ENCODE measurements at regions not wholly inside any gene's neighbourhood (a gene's known extent, or its start where the extent isn't known, plus 50 kb on each side); places are given as distances from the start of the nearest gene placed in this dataset.
"Not testable (repeated sequence)": the region's sequence is repeated elsewhere in the genome, so short reads cannot be mapped to it uniquely, and the experiment has no call there.

- TF ChIP-seq, protein P1, sequence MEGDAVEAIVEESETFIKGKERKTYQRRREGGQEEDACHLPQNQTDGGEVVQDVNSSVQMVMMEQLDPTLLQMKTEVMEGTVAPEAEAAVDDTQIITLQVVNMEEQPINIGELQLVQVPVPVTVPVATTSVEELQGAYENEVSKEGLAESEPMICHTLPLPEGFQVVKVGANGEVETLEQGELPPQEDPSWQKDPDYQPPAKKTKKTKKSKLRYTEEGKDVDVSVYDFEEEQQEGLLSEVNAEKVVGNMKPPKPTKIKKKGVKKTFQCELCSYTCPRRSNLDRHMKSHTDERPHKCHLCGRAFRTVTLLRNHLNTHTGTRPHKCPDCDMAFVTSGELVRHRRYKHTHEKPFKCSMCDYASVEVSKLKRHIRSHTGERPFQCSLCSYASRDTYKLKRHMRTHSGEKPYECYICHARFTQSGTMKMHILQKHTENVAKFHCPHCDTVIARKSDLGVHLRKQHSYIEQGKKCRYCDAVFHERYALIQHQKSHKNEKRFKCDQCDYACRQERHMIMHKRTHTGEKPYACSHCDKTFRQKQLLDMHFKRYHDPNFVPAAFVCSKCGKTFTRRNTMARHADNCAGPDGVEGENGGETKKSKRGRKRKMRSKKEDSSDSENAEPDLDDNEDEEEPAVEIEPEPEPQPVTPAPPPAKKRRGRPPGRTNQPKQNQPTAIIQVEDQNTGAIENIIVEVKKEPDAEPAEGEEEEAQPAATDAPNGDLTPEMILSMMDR (IDR thresholded peaks at IDR 0.05; ENCODE audit: low read depth, low read length), result no peak
- DNase-seq (ENCODE audit: low read depth, low spot score), result no peak
- in situ Hi-C loops (cut with HindIII; ENCODE audit: low sequenced_read_pairs), result no loop called here
- H3K4me3 ChIP-seq (ENCODE audit: low read depth, low read length), result no peak overlapping the region
Measured at GRCh38 chr1:222060210-222060916, 318.5 kb upstream of the DUSP10 start.

DNA sequence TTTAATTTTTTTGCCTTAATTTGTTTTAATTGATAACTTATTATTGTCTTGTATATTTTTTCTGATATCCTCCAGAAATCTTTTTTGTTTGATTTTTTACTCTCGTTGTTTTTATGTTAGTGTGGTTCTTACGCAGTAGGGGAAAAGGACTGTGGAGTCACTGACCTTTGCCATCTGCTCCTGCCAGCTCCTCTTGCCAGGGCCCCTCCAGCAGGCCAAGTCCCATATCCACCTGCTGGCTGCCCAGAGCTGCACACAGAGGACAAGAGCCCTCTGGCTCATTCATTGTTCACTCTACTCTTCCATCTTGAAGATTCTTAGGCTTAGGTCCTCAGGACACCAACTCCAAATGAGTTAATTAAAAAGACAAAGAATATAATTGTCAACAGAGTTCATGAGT, 316.4 kb upstream of the DUSP10 start:
- no peak for DNase-seq (ENCODE audit: low read depth, low spot score)
- in situ Hi-C loops (cut with HindIII; ENCODE audit: low sequenced_read_pairs), result no loop called here
- TF ChIP-seq, protein P1 (IDR thresholded peaks at IDR 0.05; ENCODE audit: low read depth, low read length), result no peak
- no peak overlapping the region for H3K4me3 ChIP-seq (ENCODE audit: low read depth, low read length)

GRCh38 chr1:222057162-222057561, 315.3 kb upstream of the DUSP10 start:
- DNase-seq (ENCODE audit: low read depth, low spot score), result no peak
- no peak overlapping the region for H3K4me3 ChIP-seq (ENCODE audit: low read depth, low read length)
- in situ Hi-C loops (cut with HindIII; ENCODE audit: low sequenced_read_pairs), result no loop called here
- TF ChIP-seq, protein P1 (IDR thresholded peaks at IDR 0.05; ENCODE audit: low read depth, low read length), result no peak

GRCh38 chr1:222054416-222054815, 312.5 kb upstream of the DUSP10 start:
- no peak overlapping the region for H3K4me3 ChIP-seq (ENCODE audit: low read depth, low read length)
- in situ Hi-C loops (cut with HindIII; ENCODE audit: low sequenced_read_pairs), result no loop called here
- TF ChIP-seq, protein P1 (IDR thresholded peaks at IDR 0.05; ENCODE audit: low read depth, low read length), result no peak
- DNase-seq (ENCODE audit: low read depth, low spot score), result no peak

DNA sequence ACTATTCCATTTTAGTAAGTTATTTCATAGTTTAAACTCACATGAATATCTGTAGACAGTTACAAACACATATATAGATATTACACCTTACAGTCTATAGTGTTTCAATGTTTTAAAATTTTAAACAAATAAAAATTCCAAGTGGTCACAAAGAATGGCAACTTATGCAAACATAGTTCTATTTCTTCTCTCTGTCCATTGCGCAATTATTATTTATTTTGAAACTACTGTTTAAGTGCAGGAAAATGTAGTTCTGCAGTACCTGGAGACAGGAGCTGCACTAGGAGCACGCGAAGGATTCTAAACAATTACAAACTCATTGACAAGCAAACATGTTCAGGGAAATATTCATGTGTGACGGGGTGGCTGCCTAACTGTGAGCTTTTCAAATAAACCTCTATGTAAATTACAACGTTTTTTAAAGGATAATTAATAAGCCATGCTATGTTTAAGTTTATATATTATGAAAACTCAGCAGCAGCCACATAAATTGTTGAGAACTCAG, 312.0 kb upstream of the DUSP10 start:
- in situ Hi-C loops (cut with HindIII; ENCODE audit: low sequenced_read_pairs), result no loop called here
- no peak for DNase-seq (ENCODE audit: low read depth, low spot score)
- TF ChIP-seq, protein P1 (IDR thresholded peaks at IDR 0.05; ENCODE audit: low read depth, low read length), result no peak
- no peak overlapping the region for H3K4me3 ChIP-seq (ENCODE audit: low read depth, low read length)

DNA sequence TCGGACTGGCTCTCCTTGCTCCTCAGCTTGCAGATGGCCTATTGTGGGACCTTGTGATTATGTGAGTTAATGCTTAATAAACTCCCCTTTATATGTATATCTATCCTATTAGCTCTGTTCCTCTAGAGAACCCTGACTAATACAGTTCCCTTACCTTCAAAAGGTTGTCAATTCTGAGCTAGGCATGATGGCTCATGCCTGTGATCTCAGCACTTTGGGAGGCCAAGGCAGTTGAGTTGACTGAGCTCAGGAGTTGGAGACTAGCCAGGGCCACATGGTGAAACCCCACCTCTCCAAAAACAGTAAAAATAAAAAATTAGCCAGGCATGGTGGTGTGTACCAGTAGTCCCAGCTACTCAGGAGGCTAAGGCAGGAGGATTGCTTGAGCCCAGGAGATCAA, 309.4 kb upstream of the DUSP10 start:
- in situ Hi-C loops (cut with HindIII; ENCODE audit: low sequenced_read_pairs); H3K4me3 ChIP-seq (ENCODE audit: low read depth, low read length); DNase-seq (ENCODE audit: low read depth, low spot score): not testable (repeated sequence)

- H3K4me3 ChIP-seq (ENCODE audit: low read depth, low read length); DNase-seq (ENCODE audit: low read depth, low spot score); in situ Hi-C loops (cut with HindIII; ENCODE audit: low sequenced_read_pairs): not testable (repeated sequence)
Measured at GRCh38 chr1:222049661-222050060, 307.8 kb upstream of the DUSP10 start.

All from astrocyte of the spinal cord (primary cell).